Iris pigment epithelial cell (primary cell): ENCODE measurements at regions not wholly inside any gene's neighbourhood (a gene's known extent, or its start where the extent isn't known, plus 50 kb on each side); places are given as distances from the start of the nearest gene placed in this dataset.
"Not testable (repeated sequence)": the region's sequence is repeated elsewhere in the genome, so short reads cannot be mapped to it uniquely, and the experiment has no call there.

ENCODE experiments used
- DNase-seq: peaks from one replicate; pipeline ENCODE4 v3.0.0-alpha.2; 2011; ENCODE audit warnings: low read depth

DNA sequence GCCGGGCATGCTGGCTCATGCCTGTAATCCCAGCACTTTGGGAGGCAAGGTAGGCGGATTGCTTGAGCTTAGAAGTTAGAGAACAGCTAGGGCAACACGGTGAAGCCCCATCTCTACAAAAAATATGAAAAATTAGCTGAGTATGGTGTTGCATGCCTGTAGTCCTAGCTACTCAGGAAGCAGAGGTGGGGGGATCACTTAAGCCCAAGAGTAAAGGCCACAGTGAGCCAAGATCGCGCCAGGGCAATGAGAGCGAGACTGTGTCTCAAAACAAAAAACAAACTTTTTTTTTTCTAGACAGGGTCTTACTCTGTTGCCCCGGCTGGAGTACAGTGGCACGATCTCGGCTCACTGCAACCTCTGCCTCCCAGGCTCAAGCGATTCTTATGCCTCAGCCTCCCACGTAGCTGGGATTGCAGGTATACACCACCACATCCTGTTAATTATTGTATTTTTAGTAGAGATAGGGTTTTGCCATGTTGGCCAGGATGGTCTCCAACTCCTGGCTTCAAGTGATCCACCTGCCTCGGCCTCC is 307.5 kb downstream of the GOLGA6L6 start:
- not testable (repeated sequence) for DNase-seq

DNA sequence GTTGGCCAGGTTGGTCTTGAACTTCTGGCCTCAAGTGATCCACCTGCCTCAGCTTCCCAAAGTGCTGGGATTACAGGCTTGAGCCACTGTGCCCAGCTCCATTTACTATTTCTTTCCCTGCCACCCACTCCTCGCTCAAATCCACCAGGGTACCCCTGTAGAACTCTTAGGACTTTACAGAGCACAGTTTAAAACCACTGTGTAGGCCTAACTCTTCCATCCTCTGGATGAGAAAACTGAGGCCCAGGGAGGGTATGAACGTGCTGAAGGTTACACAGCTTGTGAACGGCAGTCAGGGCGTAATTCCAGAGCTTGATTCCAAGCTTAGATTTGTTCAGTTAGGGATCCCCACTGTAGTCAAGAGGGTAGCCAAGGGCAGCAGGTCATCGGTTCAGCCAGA is 309.1 kb downstream of the GOLGA6L6 start:
- DNase-seq, result not testable (repeated sequence)

DNA sequence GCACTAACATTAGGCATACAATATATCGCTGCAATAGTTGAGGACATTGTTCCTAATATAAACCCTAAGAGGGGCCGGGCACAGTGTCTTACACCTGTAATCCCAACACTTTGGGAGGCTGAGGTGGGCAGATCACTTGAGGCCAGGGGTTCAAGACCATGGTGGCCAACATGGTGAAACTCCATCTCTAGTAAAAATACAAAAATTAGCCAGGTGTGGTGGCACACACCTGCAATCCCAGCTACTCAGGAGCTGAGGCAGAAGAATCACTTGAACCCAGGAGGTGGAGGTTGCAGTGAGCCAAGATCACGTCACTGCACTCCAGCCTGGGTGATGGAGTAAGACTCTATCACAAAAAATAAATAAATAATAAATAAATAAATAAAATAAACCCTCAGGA is 310.9 kb downstream of the GOLGA6L6 start:
- DNase-seq, result not testable (repeated sequence)

DNA sequence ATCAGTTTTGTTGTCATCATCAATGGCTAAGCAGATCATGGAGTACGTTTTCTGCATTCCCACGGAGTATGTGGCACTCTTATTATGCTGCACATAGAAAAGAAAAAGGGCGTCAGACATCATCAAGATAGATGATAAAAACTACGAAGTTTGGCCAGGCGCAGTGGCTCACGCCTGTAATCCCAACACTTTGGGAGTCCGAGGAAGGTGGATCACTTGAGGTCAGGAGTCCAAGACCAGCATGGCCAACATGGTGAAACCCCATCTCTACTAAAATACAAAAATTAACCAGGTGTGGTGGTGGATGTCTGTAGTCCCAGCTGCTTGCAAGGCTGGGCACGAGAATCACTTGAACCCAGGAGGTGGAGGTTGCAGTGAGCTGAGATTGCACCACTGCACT is 312.8 kb downstream of the GOLGA6L6 start:
- not testable (repeated sequence) for DNase-seq

DNA sequence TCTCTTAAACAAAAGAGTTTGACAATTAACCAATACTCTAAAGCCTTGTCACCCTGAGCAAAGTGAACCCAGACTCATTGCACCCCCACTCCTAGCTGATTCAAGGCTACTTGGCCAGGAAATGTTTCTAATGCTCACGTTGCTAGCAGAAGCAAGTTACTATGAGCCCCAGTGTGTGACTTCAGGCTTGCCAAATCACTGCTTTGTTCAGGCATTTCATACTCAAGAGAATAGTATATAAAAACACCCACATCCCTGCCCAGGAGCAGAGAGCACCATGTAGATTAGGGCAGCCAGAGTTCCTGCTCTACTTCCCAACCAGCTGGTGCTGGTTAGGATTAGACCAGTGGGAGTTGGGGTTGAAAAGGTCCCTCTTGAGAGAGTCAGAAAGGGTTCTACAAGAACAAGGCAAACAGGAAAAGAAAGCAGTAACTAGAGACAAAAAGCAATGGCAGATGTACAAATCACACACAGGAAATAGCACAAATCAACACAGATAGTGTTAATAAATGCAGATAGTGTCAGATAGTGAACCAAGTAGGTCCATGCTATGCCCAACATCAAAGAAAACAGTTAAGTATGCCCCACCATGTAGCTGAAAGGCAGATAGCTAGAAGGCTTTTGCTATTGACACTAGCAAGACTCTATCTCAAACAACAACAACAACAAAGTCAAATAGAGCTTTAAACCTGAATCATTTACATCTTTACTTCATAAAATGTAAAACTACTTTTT is 314.3 kb downstream of the GOLGA6L6 start:
- DNase-seq, result not testable (repeated sequence)

DNA sequence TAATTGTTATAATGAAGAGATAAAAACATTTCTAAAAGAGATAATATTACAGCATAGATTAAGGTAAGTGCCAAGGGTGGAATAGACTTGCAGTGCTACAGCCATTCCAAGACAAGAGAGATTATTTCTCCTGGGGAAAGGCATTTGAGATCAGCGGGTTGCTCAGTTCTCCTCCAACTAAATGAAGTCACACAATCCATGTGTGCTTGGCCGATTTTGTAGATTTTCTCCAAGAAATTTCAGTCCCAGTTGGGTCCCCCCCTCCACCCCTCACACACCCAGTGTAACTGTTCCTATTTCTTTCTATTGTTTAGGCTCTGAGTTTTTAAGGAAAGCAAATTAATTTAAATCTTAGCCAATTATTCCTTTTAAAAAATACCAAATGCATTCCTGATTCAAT is 315.1 kb downstream of the GOLGA6L6 start:
- not testable (repeated sequence) for DNase-seq

DNA sequence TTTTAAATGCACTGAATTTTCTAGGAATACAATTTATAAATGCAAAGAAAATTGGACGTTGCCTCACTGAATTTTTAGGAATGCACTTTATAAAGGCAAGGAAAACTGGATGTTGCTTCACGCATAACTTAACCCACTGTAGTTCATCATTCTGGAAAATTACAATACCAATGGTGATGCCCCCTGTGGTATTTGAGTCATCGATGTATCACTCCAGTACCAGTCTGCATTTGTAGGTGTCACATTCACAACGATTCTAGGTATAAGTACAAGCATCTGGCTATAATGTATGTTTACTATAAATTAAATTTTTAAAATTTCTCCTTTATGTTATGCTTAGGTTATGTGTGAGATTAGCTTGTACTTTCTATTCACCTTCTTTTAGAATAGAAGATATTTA is 320.5 kb downstream of the GOLGA6L6 start:
- not testable (repeated sequence) for DNase-seq

DNA sequence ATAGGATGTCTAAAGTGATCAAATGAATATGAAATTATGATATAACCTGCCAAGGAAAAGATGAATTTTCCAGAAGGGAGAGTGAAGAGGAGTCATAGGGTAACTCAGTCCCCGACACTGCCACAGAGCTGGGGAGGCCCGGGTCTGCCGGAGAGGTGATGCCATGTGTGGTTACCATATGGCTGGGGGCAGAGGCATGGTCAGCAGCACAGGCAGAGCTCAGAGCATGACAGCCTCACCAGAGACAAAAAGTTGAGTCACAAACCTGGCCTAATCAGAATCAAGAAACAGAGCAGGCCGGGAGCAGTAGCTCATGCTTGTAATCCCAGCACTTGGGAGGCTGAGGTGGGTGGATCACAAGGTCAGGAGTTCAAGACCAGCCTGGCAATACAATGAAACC is 322.4 kb downstream of the GOLGA6L6 start:
- DNase-seq, result not testable (repeated sequence)

DNA sequence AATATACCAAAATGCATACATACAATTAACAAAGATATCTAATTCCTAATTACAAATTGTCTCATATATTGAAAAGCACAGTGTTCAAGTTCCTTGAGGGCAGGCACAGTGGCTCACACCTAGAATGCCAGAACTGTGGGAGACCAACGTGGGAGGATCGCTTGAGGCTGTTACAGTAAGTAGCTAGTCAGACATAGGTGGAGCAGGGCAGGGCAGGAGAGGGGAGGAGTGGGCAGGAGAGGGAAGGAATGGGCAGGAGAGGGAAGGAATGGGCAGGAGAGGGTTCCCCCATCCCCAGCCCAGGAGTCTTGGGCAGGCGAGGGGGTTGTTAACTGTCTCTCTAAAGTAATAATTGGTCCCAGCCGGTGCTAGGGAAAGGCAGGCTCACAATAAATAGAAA is 325.9 kb downstream of the GOLGA6L6 start:
- DNase-seq, result not testable (repeated sequence)

DNA sequence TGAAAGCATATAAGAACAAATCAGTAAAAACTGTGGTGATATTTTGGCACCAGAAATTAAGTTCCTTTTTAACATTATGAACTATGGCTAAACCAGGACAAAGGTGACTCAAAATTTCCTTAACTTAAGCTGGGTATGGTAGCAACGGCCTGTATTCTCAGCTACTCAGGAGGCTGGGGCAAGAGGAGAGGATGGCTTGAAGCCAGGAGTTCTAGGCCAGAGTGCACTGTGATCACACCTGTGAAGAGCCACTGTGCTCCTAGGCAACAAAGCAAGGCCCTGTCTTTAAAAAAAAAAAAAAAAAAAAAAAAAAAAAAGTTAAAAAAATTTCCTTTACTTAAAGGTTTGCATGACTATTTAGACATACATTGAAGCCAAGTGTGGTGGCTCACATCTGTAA is 327.5 kb downstream of the GOLGA6L6 start:
- DNase-seq, result not testable (repeated sequence)

DNA sequence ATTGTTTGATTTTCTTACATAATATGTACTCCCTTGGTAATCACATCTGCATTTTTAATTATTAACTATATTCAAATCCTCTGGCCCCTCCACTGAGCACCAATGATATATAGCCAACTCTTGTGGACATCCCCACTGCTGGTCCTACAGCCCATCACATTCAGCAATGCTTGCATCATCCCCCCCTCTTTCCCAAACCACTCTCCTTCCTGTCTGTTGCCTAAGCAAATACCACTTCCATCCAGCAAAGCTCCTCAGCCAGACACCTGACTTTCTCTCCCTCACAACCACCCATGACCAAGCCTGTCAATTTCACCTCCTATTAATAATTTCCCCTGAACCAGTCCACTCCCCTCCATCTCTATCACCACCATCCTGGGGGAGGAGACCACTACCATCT is 330.1 kb downstream of the GOLGA6L6 start:
- not testable (repeated sequence) for DNase-seq

DNA sequence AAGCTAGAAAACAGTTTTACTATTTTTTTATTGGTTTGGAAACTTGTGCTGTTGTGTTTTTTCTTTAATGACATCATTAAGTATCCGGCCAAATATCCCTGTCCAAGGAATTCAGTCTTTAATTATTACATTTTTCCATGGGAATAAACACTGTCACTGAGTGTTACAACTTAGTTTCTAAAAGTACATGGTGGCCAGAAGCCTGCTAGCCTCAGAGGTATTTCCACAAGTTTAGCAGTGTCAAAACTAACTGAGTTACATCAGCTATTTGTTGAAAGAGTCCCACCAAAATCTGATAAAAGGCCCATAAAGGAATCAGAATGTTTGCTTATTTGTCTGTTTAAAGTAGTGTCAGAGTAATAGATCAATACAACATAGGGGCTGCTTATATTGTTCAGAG is 331.6 kb downstream of the GOLGA6L6 start:
- not testable (repeated sequence) for DNase-seq

DNA sequence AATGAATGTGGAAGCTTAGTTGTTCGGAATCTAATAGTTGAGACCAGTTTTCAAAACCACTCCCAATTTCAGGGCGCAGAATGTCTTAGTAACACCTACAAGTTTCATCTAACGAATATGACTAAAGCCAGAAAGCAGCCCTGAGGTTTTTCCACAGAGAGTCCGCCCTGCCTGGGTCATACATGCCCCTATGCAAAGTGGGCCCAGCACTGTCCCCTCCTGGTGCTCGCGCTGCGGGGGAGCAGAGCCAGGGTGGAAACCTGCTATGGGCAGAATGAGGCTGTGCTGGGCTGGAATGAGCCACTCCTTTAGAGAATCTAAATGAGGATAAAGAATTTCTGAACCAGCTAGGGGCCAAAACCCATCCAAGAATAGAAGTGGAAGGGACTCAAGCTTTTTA is 334.0 kb downstream of the GOLGA6L6 start:
- not testable (repeated sequence) for DNase-seq

DNA sequence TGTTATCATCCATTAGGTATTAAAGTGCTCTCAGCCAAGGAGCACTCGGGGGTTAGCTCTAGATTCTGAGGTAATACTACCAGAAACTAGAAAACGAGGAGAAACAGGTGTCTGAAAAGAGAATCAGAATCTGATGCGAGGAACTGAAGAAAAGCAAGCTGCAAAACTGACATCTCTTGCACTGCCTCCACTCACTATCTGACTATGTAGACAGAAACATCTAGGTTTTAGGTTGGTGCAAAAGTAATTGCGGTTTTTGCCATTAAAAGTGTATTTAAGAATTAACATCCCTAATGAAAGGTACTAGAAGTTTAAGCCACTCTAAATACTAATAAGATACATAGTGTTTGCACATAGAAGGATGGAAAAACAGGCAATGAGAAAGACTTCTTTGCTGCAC is 334.4 kb downstream of the GOLGA6L6 start:
- not testable (repeated sequence) for DNase-seq

DNA sequence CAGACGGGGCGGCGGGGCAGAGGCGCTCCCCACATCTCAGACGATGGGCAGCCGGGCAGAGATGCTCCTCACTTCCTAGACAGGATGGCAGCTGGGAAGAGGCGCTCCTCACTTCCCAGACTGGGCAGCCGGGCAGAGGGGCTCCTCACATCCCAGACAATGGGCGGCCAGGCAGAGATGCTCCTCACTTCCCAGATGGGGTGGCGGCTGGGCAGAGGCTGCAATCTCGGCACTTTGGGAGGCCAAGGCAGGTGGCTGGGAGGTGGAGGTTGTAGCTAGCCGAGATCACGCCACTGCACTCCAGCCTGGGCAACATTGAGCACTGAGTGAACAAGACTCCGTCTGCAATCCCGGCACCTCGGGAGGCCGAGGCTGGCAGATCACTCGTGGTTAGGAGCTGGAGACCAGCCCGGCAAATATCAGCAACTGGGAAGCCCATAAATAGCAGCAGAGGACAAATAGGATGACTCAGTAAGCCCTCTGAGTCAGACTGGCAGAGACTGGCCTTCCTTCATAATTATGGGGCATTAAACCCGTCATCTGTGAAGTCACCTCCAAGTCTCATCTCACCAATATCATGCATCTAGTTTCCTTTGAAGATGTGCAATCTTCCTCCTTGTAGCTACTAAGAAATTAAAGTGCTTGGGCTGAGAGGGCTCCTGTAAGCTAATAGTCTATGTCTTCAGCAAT is 337.3 kb downstream of the GOLGA6L6 start:
- DNase-seq, result not testable (repeated sequence)

DNA sequence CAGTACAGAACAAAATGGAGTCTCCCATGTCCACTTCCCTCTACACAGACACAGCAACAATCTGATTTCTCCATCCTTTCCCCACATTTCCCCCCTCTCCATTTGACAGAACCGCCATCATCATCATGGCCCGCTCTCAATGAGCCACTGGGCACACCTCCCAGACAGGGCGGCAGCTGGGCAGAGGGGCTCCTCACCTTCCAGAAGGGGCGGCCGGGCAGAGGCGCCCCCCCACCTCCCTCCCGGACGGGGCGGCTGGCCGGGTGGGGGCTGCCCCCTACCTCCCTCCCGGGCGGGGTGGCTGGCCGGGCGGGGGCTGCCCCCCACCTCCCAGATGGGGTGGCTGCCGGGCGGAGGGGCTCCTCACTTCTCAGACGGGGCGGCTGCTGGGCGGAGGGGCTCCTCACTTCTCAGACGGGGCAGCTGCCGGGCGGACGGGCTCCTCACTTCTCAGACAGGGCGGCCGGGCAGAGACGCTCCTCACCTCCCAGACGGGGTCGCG is 337.9 kb downstream of the GOLGA6L6 start:
- not testable (repeated sequence) for DNase-seq

DNA sequence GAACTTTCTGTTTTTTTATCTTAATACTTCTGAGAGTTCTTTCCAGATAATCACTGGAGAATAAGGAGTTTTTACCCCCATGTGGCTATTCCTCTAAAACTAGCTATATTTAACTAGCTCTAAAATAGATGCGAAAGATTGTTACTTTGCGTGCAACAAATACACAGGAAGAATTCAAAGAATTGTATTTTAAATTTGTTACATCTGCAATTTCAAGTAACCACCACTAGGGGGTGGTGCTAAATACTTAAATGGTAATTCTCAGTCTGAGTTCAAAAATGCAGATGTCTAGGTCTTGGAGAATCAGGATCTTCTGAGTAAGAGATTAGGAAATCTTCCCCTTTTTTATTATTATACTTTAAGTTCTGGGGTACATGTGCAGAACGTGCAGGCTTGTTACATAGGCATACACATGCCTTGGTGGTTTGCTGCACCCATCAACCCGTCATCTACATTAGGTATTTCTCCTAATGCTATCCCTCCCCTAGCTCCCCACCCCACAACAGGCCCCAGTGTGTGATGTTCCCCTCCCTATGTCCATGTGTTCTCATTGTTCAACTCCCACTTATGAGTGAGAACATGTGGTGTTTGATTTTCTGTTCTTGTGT is 346.9 kb downstream of the GOLGA6L6 start:
- not testable (repeated sequence) for DNase-seq

DNA sequence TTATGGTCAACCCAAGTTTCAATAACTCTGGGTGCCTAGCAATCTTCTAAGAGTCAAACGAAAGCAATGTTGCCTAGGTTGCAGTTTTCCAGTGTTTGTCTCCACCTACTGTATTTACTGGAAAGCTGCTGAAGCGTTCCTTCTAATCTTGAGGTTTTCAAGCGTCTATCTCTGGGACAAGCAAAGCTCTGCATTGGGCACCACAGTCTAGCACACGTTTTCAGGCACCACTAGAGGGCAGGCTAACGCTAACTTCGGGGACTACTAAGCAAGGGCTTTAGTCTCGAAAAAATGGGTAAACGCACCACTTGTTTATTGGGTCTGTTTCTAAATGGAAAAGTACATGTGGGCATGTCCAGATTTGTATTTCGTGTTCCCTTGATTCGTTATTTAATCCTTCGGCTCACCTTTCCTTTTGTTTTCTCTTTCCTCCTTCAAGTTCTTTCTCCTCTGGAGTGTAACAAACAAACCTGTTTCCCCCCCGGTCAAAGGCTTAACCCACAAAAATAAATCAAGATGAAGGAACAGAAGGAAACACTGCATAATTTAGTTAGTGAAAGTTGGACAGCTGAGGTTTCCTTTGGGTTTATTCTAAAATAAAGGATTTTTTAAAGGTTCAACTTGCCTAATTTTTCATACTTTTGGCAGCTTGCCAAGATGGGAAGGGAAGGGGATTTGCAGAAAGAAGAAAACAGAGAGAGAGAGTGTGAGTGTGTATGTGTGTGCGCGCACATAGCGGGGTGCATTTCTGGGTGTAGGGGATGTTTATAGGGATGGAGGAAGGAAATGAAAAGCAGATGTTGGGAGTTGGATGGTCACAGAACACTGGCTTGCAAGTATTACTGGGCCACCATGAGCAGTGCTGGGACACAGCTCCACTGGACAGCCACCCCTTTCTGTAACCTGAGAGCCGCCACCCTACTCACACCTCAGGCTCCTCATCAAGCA is 348.3 kb downstream of the GOLGA6L6 start:
- not testable (repeated sequence) for DNase-seq

DNA sequence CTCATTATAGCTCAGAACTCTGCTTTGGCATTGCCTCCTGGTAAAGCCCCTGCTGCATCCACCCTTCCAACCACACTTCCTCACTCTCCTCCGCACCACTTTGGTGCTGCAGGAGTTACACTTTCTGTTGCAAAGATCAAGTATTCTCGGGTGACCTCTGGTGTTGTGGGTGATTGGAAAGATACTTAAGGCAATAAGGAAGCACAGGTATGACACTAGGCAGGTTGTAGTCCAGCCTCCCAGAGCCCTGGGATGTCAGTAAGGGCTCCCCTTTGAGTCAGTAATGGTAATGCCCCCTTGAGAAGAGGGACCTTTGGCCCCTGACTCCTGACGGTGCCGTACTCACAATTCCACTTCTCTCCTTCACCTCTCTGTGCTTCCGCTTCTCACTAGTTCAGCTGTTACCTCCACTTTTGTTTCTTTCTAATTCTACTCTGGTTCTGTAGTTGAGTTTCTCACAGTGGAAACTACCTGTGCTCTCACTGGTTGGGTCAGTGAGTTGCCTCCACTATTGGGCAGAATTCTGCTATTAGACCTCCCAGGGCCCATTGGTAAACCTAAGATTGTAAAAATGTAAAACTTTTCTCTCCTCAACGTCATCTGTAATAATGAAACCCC is 350.0 kb downstream of the GOLGA6L6 start:
- DNase-seq, result not testable (repeated sequence)

DNA sequence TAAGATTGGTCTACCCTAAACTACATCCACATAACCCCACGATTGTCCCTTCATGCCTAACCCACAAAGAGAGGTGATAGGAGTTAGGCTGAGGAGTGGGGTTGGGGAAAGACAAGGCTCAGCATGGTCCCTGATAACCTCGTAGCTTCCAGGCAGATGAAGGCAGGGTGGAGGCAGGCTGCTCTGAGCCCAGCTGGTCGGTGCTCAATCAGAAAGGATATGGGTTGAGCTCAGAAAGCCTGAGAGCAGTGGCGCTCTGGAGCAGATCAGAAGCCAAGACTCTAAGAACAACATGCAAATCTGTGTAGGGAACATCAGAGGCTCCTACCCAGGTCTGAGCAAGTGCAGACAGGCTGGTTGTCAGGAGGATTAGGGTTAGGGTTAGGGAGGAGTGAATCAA is 353.0 kb downstream of the GOLGA6L6 start:
- not testable (repeated sequence) for DNase-seq
